GM12801 (cell line): ENCODE measurements at regions not wholly inside any gene's neighbourhood (a gene's known extent, or its start where the extent isn't known, plus 50 kb on each side); places are given as distances from the start of the nearest gene placed in this dataset.

Experiments
- TF ChIP-seq, protein P1 (sequence below): IDR thresholded peaks from one replicate; pipeline ENCODE4 v1.5.1; 2011; ENCODE audit warnings: control low read depth; ENCODE audit not compliant: insufficient read length; ENCODE audit errors: extremely low read depth

DNA sequence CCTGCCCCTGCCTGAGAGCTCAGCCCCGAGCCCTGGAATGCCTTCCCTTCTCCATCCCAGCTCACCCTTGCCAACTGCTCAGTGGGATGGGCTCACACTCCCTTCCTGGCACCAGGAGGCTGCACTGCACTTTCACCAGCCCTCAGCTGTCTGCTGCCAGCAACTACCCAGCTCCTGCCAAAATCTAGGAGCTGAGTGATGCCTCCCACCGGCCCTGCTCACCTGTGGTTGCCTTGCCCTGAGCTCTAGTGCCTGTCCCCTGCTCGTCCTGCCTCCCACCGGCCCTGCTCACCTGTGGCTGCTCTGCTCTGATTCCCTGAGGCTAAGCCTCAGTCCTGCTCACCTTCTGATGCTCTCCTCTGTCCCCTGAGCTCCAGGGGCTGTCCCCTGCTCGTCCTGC lies 119.8 kb downstream of the TMEM121 start:
- TF ChIP-seq, protein P1, sequence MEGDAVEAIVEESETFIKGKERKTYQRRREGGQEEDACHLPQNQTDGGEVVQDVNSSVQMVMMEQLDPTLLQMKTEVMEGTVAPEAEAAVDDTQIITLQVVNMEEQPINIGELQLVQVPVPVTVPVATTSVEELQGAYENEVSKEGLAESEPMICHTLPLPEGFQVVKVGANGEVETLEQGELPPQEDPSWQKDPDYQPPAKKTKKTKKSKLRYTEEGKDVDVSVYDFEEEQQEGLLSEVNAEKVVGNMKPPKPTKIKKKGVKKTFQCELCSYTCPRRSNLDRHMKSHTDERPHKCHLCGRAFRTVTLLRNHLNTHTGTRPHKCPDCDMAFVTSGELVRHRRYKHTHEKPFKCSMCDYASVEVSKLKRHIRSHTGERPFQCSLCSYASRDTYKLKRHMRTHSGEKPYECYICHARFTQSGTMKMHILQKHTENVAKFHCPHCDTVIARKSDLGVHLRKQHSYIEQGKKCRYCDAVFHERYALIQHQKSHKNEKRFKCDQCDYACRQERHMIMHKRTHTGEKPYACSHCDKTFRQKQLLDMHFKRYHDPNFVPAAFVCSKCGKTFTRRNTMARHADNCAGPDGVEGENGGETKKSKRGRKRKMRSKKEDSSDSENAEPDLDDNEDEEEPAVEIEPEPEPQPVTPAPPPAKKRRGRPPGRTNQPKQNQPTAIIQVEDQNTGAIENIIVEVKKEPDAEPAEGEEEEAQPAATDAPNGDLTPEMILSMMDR, result no peak

GRCh38 chr14:105647784-105648608 lies 121.6 kb downstream of the TMEM121 start:
- TF ChIP-seq, protein P1, result no peak

GRCh38 chr14:105659935-105660527 lies 133.6 kb downstream of the TMEM121 start:
- TF ChIP-seq, protein P1, result no peak

DNA sequence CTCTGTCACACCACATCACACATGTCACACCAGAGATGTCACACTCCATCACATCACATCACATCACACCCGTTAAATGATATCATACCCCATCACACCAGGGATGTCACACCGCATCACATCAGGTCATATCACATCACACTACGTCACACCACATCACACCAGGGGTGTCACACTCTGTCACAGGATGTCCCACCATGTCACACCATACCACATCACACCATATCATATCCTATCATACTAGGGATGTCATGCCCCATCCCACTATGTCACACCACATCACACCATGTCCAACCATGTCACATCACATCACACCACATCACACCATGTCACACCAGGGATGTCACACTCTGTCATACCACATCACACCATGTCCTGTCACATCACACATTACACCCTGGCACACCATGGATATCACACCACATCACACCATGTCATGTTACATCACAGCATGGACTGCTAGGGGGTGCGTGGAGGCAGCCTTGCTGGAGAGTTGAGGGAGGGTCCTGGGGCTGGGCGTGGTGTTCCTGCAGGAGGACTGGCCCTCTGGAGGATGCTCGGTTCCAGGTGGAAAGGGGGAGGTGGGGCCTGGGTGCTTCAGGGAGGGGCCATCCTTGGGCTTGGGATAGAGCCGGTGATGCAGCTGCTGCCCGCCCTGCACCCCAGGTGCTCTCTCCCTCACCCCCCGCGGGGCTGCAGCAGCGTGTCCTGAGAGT lies 134.6 kb downstream of the TMEM121 start:
- TF ChIP-seq, protein P1, result no peak

DNA sequence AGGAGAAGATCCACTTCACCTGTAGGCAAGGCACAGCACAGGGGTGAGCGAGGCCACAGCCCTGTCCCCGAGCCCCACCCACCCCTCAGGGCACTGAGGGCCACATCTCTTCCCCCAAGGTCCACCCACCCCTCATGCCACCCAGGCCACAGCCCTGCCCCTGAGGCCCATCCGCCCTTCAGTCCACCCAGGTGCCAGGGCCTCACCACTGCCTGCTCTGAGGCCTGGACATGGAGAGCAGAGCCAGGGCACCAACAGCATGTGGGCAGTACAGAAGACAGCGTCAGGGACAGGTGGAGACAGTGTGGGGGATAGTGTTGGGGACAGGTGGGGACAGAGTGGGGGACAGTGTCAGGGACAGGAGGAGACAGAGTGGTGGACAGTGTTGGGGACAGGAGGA lies 138.3 kb downstream of the TMEM121 start:
- TF ChIP-seq, protein P1, result no peak

GRCh38 chr14:105665247-105665950 lies 139.0 kb downstream of the TMEM121 start:
- TF ChIP-seq, protein P1, result no peak

- TF ChIP-seq, protein P1, result no peak
These were observed 139.5 kb downstream of the TMEM121 start for GRCh38 chr14:105665951-105666277.
